HL-60 (cell line): ENCODE measurements at regions not wholly inside any gene's neighbourhood (a gene's known extent, or its start where the extent isn't known, plus 50 kb on each side); places are given as distances from the start of the nearest gene placed in this dataset.

Source experiments
- DNase-seq, 2 experiments: peaks; one replicate each; pipeline ENCODE4 v3.0.0-alpha.2; 2010 to 2020; ENCODE audit warnings: low read depth in 1 of 2, low spot score in 1 of 2
- H3K27ac ChIP-seq: fragments of 250-450 bp; sonication (Bioruptor Pico); replicated peaks from 2 replicates; pipeline ENCODE4 v1.5.1; 2020; ENCODE audit warnings: mild to moderate bottlenecking, moderate library complexity
- H3K27me3 ChIP-seq: fragments of 250-450 bp; sonication (Bioruptor Pico); 2 replicates; pipeline ENCODE4 v1.5.1; 2021; ENCODE audit warnings: mild to moderate bottlenecking, moderate library complexity; ENCODE audit not compliant: insufficient read depth, poor library complexity, severe bottlenecking
- H3K4me3 ChIP-seq: replicated peaks from 2 replicates; pipeline ENCODE4 v1.5.1; 2011; ENCODE audit warnings: mild to moderate bottlenecking, control low read depth, low read length; ENCODE audit not compliant: insufficient read depth
- CTCF ChIP-seq: IDR thresholded peaks from one replicate; pipeline ENCODE4 v1.5.1; 2011; ENCODE audit warnings: low read length, control low read depth, inconsistent platforms; ENCODE audit not compliant: insufficient read depth
- GABPA ChIP-seq: IDR thresholded peaks from 2 replicates; pipeline ENCODE4 v1.6.1; 2012; ENCODE audit warnings: low read depth
- POLR2AphosphoS5 ChIP-seq: IDR thresholded peaks from 2 replicates; pipeline ENCODE4 v1.6.1; 2012; ENCODE audit warnings: low read depth
- REST ChIP-seq: IDR thresholded peaks from 2 replicates; pipeline ENCODE4 v1.6.1; 2012; ENCODE audit warnings: low read depth; ENCODE audit not compliant: insufficient replicate concordance
- SPI1 ChIP-seq: IDR thresholded peaks from 2 replicates; pipeline ENCODE4 v1.6.1; 2012; ENCODE audit warnings: low read depth, mild to moderate bottlenecking, borderline replicate concordance

GRCh38 chr7:106356-106755, 86.0 kb upstream of the FAM20C start:
- no peak for DNase-seq
- no peak overlapping the region for H3K4me3 ChIP-seq

GRCh38 chr7:107233-107632, 85.1 kb upstream of the FAM20C start:
- DNase-seq, result no peak
- TF ChIP-seq GABPA, result no peak
- TF ChIP-seq SPI1, result no peak
- TF ChIP-seq REST, result no peak
- no peak for TF ChIP-seq POLR2AphosphoS5
- TF ChIP-seq CTCF, result no peak
- no peaks in the 10 kb centered on the region for H3K27me3 ChIP-seq
- H3K27ac ChIP-seq, result no peak overlapping the region
- no peak overlapping the region for H3K4me3 ChIP-seq

More at GRCh38 chr7:106356-106755, 86.0 kb upstream of the FAM20C start:
- no peak overlapping the region for H3K27ac ChIP-seq
- H3K27me3 ChIP-seq, result no peaks in the 10 kb centered on the region
- TF ChIP-seq REST (no peak), CTCF (no peak), POLR2AphosphoS5 (no peak), SPI1 (no peak), GABPA (no peak)

- Histone ChIP-seq H3K27ac (no peak overlapping the region), H3K27me3 (no peaks in the 10 kb centered on the region), H3K4me3 (no peak overlapping the region)
- no peak for DNase-seq
- TF ChIP-seq SPI1 (no peak), POLR2AphosphoS5 (no peak), GABPA (no peak), REST (no peak), CTCF (no peak)
Measured at GRCh38 chr7:107907-108306, 84.5 kb upstream of the FAM20C start.
